NCI-H146 treated with DMSO at 0.1 percent for 48 hours (cell line): ENCODE measurements at regions not wholly inside any gene's neighbourhood (a gene's known extent, or its start where the extent isn't known, plus 50 kb on each side); places are given as distances from the start of the nearest gene placed in this dataset.
A peak's percentile ranks its signal among the peaks of the same experiment; 100 is the strongest.

ENCODE experiments used
- DNase-seq: peaks from one replicate; lab custom pipeline; 2025; ENCODE audit not compliant: unreplicated experiment; lab: John Stamatoyannopoulos, UW

DNA sequence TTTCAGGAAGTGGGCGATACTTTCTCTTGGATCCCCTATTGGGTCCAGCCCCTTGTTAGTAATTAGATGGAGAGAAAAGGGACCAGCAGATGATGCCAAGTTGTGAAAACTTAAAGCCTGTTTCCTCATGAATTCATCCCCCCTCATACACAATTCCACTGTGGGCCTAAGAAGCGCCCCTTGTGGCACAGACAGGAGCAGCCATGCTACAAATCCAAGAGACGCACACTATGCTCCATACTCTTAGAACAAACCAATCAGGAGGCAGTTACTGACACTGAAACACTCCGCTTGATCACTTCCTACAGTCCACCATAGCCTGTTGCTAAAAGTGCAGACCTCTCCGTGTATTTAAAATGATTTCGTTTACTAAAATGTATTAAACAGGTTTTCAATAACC is 111.3 kb upstream of the ARRDC4 start:
- DNase-seq: no peak

DNA sequence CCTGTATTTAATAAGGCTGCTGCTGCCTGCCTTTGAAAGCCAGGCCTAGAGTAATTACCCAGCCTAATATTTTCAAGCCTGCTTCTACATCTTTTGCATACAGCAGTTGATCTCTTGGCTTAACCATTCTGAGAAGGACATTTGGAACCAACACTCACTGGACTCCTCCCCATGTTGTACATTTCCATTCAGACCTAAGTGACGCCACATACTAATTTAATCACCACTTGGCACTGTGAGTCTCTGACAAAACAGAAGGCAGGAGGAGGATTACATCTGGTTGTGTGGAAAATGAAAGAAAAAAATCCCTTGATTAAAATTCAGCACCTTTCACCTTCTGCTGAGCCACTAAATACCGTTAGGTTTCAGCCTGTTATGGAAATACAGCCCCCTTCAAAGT is 102.2 kb upstream of the ARRDC4 start:
- DNase-seq: no peak

DNA sequence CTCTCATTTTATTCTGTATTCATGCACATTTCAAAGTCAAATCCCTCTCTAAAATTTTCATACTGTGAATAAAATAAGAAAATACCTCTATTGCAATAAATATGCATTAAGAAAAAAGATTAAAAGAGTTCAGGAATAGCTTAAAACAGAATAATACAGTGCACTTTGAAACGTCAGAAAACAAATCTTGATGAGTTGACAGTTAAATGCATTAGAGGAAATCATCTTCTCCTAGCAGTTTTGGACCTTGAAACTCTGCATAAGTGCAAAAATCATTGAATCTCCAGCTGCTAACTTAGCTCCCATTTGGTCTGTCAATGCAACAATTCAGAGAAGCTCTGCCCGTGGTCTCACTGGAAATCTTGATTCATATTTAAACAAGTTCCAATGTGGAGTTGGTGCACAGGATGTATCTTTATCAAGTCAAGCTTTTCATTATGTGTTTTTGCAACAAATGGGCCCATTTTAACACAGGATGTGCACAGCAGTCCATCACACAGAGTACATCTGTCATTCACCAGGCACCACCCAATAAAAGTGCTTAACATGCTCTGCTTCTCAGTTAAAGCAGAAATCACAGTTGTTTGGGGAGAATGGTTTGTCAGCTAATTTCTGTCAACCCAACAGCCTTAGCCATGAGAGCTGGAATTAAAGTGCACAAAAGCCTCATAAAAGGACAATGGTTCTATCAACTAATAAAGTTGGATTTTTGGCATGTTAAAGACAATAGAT is 98.8 kb upstream of the ARRDC4 start:
- no peak for DNase-seq

DNA sequence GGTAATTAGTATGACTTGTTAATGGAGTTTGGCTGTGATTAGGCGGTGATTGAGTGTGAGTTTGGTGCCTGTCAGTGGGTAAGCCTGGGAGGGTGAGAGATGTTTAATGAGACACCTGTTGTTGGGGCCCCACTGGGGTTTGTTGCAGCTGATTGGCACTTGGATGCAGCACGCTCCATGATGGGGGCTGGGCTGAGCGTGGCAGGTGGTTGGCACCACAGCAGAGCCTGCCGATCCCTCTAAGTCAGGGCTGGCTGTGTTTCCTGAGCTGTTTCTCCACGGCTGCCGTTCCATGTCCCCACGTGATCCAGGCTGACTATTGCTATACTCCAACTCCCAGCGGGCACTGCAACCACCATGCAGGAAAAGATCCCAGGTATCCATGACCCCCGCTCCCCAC is 93.5 kb upstream of the ARRDC4 start:
- peak; percentile 12 for DNase-seq

DNA sequence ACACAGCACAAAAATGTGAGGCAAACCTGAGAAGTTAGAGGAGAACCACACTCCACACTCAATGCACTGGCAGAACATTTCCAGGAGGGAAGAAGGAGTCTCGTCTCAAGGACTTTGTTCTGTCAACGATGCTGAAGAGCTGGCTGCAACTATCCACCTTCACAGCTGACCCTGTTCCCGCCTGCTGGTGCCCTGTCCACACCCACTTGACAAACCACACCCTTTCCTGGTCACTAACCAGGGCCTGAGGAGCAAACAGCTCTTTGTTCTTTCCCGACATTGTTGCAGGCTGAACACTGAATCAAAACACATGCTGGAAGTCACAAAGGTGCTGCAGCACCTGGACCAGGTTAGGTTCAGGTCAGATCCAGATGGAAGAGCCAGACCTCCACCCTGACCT is 92.6 kb upstream of the ARRDC4 start:
- peak; percentile 16 for DNase-seq

DNA sequence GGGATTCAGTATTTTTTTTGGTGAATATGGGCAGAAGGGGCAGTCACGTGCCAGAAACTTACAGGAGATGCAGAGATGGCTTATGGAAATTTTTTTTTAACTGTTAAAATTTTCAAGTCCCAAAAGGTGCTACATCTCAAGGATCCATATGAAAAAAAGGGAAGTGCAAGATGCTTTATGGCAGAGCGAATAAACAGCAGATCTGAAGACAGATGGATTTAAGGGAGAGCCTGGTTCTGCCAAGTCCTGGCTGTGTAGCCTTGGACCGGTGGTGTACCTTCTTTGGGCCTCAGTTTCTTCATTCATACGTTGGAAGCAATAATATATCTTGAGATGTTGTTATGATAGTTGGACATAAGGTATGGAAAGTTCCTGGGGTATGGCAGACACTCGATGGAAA is 91.5 kb upstream of the ARRDC4 start:
- DNase-seq: no peak

DNA sequence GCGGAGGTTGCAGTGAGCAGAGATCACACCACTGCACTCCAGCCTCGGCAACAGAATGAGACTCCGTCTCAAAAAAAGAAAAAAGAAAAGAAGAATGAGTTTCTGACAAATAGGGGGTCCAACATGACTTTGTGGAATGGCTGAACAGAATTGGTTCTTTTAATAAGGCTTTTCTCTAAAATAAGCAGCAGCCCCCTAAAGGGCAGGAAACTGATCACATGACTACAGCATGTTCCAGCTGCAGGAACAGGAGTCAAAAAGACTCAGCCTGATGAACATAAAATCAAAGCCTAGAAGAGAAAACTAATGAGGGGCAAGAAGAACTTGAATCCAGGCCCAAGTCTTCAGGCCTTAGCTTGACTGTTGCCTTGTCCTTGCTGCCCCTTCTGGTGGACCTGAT is 89.7 kb upstream of the ARRDC4 start:
- DNase-seq: no peak

DNA sequence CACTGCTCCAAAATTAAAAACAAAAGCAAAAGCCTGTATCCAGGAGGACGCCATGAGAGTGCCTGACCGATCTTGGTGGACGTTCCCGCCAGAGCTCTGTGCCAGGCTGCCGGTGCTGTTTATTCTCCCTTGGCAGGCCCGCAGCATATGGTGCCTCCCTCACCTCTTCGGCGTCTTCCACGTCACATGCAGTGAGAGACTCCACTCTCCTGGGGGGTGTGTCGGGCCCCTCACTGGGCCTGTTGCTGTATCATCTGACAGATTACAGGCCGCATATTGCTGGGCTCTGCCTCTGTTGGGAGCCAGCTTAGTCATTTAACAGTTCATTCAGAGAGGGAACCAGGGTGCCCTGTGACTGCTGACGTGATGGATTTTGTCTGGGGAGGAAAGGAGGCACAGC is 86.4 kb upstream of the ARRDC4 start:
- DNase-seq: no peak

DNA sequence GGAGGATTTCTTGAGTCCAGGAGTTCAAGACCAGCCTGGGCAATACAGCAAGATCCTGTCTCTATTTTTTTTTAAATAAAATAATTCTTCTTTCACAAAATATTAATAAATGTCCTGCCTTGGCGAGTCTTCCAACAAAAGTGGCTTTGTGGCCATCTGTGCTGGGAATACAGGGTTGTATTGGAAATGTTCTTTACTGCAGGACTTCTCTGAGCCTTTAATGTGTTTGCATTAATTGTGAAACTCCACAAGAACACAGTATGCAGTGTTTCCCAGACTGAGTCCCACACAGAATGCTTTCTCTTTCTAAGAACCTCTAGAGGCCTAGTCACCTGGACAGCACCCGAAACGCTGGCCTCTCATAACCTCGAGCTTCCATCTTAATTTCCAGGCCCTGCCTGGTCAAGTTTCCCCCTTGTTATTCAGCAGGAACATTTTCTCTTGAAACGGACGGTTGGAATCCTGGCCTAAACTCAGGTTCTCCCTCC is 85.4 kb upstream of the ARRDC4 start:
- no peak for DNase-seq

DNA sequence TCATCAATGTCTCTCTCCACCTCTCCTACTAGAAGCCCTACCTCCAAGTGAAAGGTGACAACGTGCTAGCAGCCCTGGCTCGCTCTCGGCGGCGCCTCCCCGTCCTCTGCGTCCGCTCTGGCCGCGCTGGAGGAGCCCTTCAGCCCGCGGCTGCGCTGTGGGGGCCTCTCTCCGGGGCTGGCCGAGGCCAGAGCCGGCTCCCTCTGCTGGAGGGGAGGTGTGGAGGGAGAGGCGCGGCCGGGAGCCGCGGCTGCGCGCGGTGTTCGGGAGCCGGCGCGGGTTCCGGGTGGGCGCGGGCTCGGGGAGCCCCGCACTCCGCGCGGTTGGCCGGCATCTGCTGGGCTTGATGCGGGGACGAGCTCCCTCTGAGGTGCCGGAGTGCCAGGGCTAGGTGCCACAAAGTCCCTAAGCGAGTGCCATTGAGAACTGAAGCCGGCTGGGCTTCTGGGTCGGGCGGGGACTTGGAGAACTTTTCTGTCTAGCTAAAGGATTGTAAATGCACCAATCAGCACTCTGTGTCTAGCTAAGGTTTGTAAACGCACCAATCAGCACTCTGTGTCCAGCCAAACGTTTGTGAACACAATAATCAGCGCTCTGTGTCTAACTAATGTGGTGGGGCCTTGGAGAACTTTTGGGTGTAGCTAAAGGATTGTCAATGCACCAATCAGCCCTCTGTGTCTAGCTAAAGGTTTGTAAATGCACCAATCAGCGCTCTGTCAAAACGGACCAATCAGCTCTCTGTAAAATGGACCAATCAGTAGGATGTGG is 84.8 kb upstream of the ARRDC4 start:
- no peak for DNase-seq

DNA sequence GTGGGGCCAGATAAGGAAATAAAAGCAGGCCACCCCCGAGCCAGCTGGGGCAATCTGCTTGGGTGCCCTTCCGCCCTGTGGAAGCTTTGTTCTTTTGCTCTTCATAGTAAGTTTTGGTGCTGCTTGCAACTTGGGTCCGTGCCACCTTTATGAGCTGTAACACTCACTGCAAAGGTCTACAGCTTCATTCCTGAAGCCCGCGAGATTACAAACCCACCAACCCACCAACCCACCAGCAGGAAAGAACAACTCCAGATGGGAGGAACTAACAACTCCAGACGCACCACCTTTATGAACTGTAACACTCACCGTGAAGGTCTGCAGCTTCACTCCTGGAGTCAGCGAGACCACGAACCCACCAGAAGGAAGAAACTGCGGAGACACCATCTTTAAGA is 84.2 kb upstream of the ARRDC4 start:
- DNase-seq: no peak

DNA sequence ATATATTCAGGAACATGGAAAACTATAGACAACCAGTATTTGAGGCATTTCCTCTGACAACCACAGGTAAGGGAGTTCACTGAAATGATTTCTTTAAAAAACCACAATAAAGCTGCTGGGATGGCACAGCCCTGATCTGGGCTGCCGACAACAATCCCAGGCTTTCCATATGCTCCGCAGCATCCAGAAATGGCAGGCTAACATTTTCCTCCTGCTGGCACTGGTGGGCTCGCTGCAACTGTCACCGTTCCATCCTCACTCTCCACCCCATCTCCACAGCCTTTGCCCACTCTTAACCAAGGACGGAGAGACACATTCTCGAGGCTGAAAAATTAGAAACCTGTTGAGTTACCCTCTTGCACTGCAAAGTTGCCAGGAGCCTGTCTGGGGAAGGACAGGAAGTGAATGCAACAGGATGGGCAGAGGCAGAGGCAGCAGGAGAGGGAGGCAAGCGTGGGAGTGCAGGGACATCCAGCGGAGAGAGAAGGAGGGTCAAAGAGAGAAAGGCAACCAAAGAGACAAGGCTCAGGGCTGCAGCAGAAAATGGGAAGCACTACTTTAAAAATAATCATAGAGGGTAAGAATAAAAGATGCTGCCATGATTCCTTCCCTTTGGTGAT is 79.0 kb upstream of the ARRDC4 start:
- no peak for DNase-seq

DNA sequence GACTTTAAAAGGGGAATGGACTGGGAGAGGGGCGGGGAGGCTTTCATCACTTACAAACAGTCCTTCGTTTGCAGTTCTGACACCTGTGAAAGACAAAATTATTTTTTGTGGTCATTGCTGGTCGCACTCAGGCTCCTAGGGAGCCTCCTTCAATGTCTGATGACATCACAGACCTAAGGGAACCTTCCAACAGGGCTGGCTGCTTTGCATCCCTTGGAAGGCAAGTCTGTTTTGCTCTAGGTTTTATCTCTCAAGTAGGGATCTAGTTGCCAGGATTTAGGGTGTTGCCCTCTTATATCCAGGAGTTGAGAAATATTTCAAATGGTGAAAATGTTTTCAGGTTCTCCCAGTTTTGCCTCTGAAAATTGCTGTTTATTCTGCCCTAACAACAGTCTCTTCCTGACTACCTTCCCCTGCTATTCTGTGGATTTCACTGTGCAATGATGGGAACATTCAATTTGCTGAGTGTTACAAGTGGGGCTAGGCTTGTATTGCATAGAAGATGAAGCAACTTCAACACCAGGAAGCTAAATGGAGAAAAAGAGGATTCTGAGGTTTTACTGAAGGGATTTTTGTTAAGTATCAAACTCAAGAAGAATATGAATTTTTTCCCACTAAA is 75.9 kb upstream of the ARRDC4 start:
- no peak for DNase-seq

DNA sequence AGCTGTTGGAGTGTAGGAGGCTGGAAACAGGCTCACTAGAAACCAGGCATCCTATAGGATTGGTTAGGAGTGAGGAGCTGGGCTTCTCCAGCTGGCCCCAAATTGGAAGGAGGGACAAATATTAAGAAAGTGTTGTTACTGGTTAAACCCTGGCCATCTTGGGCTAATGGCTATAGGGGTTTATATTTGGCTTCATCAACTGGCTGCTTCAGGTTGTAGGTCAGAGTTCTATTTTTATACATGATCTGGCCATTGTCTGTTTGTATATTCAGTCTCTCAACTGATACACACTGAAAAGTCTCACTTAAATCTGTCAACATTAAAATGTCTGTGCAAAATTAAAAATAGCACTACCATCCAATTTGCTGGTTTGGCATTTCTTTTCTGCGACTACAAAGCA is 70.2 kb upstream of the ARRDC4 start:
- DNase-seq: no peak

DNA sequence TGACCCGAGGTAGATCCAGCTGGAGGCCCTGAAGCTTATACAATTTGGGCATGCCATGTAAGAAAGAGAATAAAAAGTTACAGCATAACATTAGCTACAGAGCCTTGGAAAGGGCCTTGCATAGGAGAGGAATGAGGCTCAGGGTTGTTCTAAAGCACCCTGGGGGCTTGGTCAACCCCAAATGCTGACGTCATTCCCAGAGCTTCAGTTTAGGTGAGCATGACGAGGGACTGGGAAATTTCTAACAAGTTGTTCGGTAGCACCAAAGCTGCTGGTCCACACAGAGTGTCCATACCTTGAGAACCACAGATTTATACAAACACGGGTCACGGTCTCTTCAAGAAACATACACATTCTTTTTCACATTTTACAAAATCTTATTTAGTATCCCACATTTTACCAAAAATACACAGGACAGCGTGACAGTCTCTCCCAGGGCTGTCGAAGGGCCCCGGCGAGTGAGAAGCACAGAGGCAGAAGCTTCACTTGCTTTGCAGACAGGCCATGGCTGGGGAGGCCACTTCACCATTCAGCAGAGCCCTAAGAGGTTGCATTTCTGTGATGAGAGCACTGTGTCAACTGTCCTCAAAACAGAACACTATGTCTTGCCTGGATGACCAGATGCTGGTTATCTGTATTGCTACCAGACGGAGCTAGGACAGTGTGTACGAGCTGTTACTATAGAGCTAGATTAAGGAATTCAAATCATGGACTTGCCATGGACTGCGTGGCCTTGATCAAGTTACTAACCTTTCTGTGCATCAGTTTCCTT is 68.2 kb upstream of the ARRDC4 start:
- no peak for DNase-seq

DNA sequence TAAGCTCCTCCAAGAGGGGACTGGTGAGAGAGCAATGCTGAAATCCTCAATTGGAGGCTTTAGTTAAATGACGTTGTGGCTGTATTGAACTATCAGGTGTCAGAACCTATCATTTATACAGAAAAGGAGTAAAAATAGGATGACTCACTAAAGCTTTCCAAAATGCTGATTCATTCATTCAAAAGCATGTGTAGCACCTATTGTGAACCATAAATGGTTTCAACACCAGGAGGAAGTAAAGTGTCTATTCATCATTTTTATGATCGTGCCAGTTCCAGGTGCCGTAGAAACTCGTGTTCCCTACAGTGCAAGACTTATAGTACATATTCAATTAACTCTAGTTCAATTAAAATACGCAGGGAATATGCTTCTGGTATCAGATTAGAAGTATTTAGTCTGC is 66.5 kb upstream of the ARRDC4 start:
- no peak for DNase-seq

DNA sequence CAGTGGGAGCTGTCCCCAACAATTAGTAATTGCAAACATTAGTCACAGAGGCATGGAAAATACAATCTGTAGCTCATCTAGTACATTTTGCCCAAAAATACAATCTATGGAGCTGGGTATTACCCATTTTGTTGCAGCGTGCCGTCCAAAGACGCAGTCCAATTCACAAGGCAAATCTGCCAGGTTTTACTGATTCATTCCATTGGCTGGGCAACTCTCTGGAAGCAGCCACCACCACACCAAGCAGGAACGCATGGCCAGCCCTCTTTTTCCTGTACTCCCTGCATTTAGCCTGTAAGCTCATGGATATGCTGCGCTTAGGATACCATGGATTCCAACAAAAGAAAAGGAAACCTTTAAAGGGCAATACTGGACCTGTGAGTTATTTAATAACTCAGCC is 60.5 kb upstream of the ARRDC4 start:
- no peak for DNase-seq

DNA sequence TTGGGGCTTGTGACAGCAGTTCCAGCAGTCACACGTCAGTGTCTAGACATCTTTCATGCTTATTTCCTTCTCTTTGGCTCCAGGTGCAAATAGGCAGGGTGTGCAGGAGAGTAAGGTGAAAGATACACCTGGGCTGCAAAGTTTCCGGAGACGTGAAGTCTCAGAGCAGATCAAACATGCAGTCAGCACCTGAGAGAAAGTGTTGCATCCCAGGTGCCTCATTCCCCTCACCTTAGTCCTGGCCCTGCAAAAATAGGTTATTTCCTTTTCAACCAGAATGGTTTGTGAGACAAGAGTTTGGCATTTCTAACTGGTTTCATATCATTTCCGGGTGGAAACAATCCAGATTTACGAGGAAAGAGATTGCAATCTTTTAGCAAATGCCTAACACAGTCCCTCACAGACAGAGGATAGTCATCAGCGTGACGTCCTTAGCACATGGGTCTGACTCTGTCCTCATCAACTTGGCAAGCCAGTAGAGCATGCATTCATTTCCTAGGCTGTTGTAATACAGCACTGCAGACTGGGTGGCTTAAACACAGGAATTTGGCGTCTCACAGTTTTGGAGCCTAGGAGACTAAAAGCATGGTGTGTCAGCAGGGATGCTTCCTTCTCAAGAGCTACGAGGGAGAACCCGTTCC is 58.2 kb upstream of the ARRDC4 start:
- DNase-seq: no peak

DNA sequence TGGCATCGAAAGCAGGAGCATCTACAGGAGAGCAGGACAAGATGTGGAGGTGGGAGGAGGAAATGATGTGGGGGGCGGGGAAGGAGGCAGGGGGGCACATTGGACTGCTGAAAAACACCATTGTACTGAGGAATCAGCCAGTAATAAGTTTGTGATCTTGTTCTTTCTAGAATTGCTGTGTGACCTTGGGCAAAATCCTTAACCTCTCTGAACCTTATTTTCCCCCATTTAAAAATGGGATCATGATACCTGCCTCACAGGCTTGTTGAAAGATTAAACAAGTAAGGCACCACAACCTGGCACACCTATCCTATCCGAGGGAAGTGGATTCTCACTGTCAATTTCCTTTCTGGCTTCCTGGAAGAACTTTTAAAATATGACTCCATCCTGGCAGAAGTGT is 56.9 kb upstream of the ARRDC4 start:
- DNase-seq: no peak

DNA sequence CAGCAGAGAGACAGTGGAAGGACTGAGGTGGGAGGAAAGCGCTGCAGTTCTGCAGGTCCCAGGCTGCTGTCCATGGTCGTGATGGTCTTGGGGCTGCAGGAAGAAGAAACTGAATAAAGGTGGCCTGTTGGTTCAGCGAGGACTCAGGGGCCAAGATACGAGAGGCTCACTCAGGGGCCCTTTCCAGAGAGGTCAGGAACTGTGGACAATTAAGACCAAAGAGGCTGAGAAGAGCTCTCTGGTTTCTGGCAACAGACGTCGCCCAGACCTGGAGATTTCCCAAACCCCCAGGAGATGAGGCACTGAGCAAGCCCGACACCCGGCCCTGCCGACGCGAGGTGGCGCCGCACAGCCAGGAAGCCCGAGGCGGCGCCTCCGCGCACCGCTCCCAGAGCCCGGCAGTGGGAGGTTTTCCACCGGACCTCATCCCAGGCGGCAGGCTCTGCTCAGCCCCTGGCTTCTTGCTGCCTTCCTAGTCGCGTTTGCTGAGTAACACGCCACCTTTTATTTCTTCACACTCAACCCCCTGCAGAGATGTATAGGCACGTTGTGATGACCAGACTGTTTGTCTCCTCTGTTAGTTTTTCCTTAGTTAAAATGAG is 56.4 kb upstream of the ARRDC4 start:
- DNase-seq: peak; percentile 54
